ENCODE measurements at regions not wholly inside any gene's neighbourhood (a gene's known extent, or its start where the extent isn't known, plus 50 kb on each side); places are given as distances from the start of the nearest gene placed in this dataset.

GRCh38 chr10:3418926-3419325 is 246.3 kb upstream of the PITRM1 start:
- no peak for DNase-seq (ENCODE audit: extremely low read depth, low read depth)

GRCh38 chr10:3418041-3418754 is 245.6 kb upstream of the PITRM1 start:
- no peak for DNase-seq (ENCODE audit: extremely low read depth, low read depth)

- DNase-seq (ENCODE audit: extremely low read depth, low read depth), result no peak
Observed at GRCh38 chr10:3417096-3417495, 244.5 kb upstream of the PITRM1 start.

- no peak for DNase-seq (ENCODE audit: extremely low read depth, low read depth)
Observed at GRCh38 chr10:3415878-3416605, 243.5 kb upstream of the PITRM1 start.

GRCh38 chr10:3415038-3415736 is 242.6 kb upstream of the PITRM1 start:
- DNase-seq (ENCODE audit: extremely low read depth, low read depth), result no peak

- DNase-seq (ENCODE audit: extremely low read depth, low read depth), result no peak
Observed at GRCh38 chr10:3414667-3415023, 242.1 kb upstream of the PITRM1 start.

- DNase-seq (ENCODE audit: extremely low read depth, low read depth), result no peak
Observed at GRCh38 chr10:3413937-3414666, 241.5 kb upstream of the PITRM1 start.

GRCh38 chr10:3412646-3413045 is 240.1 kb upstream of the PITRM1 start:
- no peak for DNase-seq (ENCODE audit: extremely low read depth, low read depth)

- DNase-seq (ENCODE audit: extremely low read depth, low read depth), result no peak
Observed at GRCh38 chr10:3412071-3412582, 239.5 kb upstream of the PITRM1 start.

- DNase-seq (ENCODE audit: extremely low read depth, low read depth), result no peak
Observed at GRCh38 chr10:3411044-3411443, 238.5 kb upstream of the PITRM1 start.

- DNase-seq (ENCODE audit: extremely low read depth, low read depth), result no peak
Observed at GRCh38 chr10:3409928-3410327, 237.3 kb upstream of the PITRM1 start.

- no peak for DNase-seq (ENCODE audit: extremely low read depth, low read depth)
Observed at GRCh38 chr10:3408603-3409365, 236.2 kb upstream of the PITRM1 start.

GRCh38 chr10:3407208-3407607 is 234.6 kb upstream of the PITRM1 start:
- no peak for DNase-seq (ENCODE audit: extremely low read depth, low read depth)

- no peak for DNase-seq (ENCODE audit: extremely low read depth, low read depth)
Observed at GRCh38 chr10:3406556-3406955, 234.0 kb upstream of the PITRM1 start.

- no peak for DNase-seq (ENCODE audit: extremely low read depth, low read depth)
Observed at GRCh38 chr10:3404381-3404780, 231.8 kb upstream of the PITRM1 start.

- no peak for DNase-seq (ENCODE audit: extremely low read depth, low read depth)
Observed at GRCh38 chr10:3402187-3402751, 229.7 kb upstream of the PITRM1 start.

- DNase-seq (ENCODE audit: extremely low read depth, low read depth), result no peak
Observed at GRCh38 chr10:3401491-3401938, 228.9 kb upstream of the PITRM1 start.

- no peak for DNase-seq (ENCODE audit: extremely low read depth, low read depth)
Observed at GRCh38 chr10:3400348-3400747, 227.8 kb upstream of the PITRM1 start.

- DNase-seq (ENCODE audit: extremely low read depth, low read depth), result no peak
Observed at GRCh38 chr10:3399756-3400155, 227.2 kb upstream of the PITRM1 start.
